Lower leg skin (tissue), 4 donors: ENCODE measurements at regions not wholly inside any gene's neighbourhood (a gene's known extent, or its start where the extent isn't known, plus 50 kb on each side); places are given as distances from the start of the nearest gene placed in this dataset.

Source experiments
- DNase-seq, 2 donors: peaks; one replicate each; pipeline ENCODE4 v3.0.0-alpha.2; 2019; ENCODE audit warnings: low spot score in 2 of 2
- H3K4me3 ChIP-seq: fragments of 200-600 bp; sonication (generic); 2 replicates; pipeline ENCODE4 v1.5.1; 2017; ENCODE audit warnings: mild to moderate bottlenecking, low read depth; ENCODE audit not compliant: poor library complexity, severe bottlenecking
- CTCF ChIP-seq, 3 donors: fragments of 450-650 bp; IDR thresholded peaks; one replicate each; pipeline ENCODE4 v1.5.1; 2016; ENCODE audit warnings: antibody characterized with exemption in 3 of 3, mild to moderate bottlenecking in 3 of 3, moderate library complexity in 2 of 3
- POLR2A ChIP-seq, 2 donors: fragments of 450-650 bp; IDR thresholded peaks; one replicate each; pipeline ENCODE4 v1.6.1; 2016 to 2017; ENCODE audit warnings: antibody characterized with exemption in 2 of 2, mild to moderate bottlenecking in 1 of 2, moderate library complexity in 1 of 2
- WGBS, 2 donors: methylation state at CpG; one replicate each; pipeline ENCODE4 v1.1.5; 2018; 5-methylcytosine and 5-hydroxymethylcytosine counted together
- intact Hi-C: fragments of 100-400 bp; cut with DNase I; formaldehyde crosslinking; loops from one replicate; pipeline ENCODE4 v1.15.0; 2023; ENCODE audit warnings: low total_unique reads

- H3K4me3 ChIP-seq: no peak overlapping the region
- intact Hi-C loops: no loop called here
- TF ChIP-seq POLR2A (IDR thresholded peaks at IDR 0.05) (no peak), CTCF (IDR thresholded peaks at IDR 0.05) (no peak)
- DNase-seq: no peak
These were observed 106.6 kb upstream of the HMHB1 start for GRCh38 chr5:143705381-143705780.

GRCh38 chr5:143703659-143704058, 108.3 kb upstream of the HMHB1 start:
- TF ChIP-seq POLR2A (IDR thresholded peaks at IDR 0.05) (no peak), CTCF (IDR thresholded peaks at IDR 0.05) (no peak)
- 94 to 95% methylated on average over 5 of the region's 5 CpGs for WGBS, 2 donors
- no peak for DNase-seq
- H3K4me3 ChIP-seq: no peak overlapping the region
- intact Hi-C loops: no loop called here

GRCh38 chr5:143701493-143701892, 110.5 kb upstream of the HMHB1 start:
- WGBS, 2 donors: 80 to 93% methylated on average over 1 of the region's 1 CpG
- H3K4me3 ChIP-seq: no peak overlapping the region
- intact Hi-C loops: no loop called here
- TF ChIP-seq CTCF (IDR thresholded peaks at IDR 0.05) (no peak), POLR2A (IDR thresholded peaks at IDR 0.05) (no peak)
- no peak for DNase-seq

GRCh38 chr5:143700994-143701393, 111.0 kb upstream of the HMHB1 start:
- intact Hi-C loops: no loop called here
- TF ChIP-seq CTCF (IDR thresholded peaks at IDR 0.05) (no peak), POLR2A (IDR thresholded peaks at IDR 0.05) (no peak)
- H3K4me3 ChIP-seq: no peak overlapping the region
- 85 to 88% methylated on average over 2 of the region's 2 CpGs for WGBS, 2 donors
- DNase-seq: no peak

GRCh38 chr5:143699121-143699520, 112.8 kb upstream of the HMHB1 start:
- WGBS, 2 donors: 95 to 97% methylated on average over 1 of the region's 1 CpG
- H3K4me3 ChIP-seq: no peak overlapping the region
- intact Hi-C loops: no loop called here
- no peak for TF ChIP-seq CTCF (IDR thresholded peaks at IDR 0.05)
- no peak for TF ChIP-seq POLR2A (IDR thresholded peaks at IDR 0.05)
- DNase-seq: no peak

GRCh38 chr5:143698574-143698973, 113.4 kb upstream of the HMHB1 start:
- intact Hi-C loops: no loop called here
- WGBS, 2 donors: 55 to 70% methylated on average over 3 of the region's 3 CpGs
- TF ChIP-seq CTCF (IDR thresholded peaks at IDR 0.05): no peak
- TF ChIP-seq POLR2A (IDR thresholded peaks at IDR 0.05): no peak
- DNase-seq: no peak
- H3K4me3 ChIP-seq: no peak overlapping the region
